ENCODE measurements at regions not wholly inside any gene's neighbourhood (a gene's known extent, or its start where the extent isn't known, plus 50 kb on each side); places are given as distances from the start of the nearest gene placed in this dataset.
"Not testable (repeated sequence)": the region's sequence is repeated elsewhere in the genome, so short reads cannot be mapped to it uniquely, and the experiment has no call there.

DNA sequence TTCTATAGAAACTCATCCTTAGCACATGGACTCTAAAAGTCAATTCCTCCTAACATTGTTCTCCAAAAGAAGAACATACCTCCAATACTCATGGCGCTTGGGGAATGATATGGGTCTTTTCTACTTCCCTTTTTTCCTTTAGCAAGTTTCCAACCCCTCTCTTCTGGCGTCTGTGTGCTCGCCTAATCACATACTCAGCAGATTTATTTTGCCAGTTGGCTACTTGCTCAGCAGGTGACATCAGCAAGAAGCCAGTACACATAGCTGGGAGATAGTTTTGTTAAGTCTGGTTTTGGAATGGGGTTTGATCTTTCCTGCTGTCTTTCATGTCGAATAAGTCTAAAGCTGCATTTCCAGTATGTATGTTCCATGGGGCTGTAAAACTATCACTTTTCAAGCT lies 193.8 kb downstream of the POM121L12 start:
- Histone ChIP-seq H3K27ac (ENCODE audit: low read length) (no peak overlapping the region), H3K9me3 (replicated peaks; ENCODE audit: control insufficient read depth, low read depth, low read length) (no peaks in the 10 kb centered on the region), H3K4me3 (ENCODE audit: low read length) (no peak overlapping the region), H3K27me3 (ENCODE audit: control insufficient read depth, insufficient read depth, low read length) (no peaks in the 10 kb centered on the region), H3K4me1 (ENCODE audit: control insufficient read depth, insufficient read depth, low read length) (no peaks in the 10 kb centered on the region), H3K36me3 (ENCODE audit: control insufficient read depth, insufficient read depth, low read length) (no peaks in the 10 kb centered on the region)
- DNase-seq = no peak
- WGBS (ENCODE audit: insufficient coverage) = no CpG with 5 or more reads among the region's 4 CpGs

- WGBS (ENCODE audit: insufficient coverage) = 78% methylated on average over 4 of the region's 4 CpGs
- Histone ChIP-seq H3K9me3 (replicated peaks; ENCODE audit: control insufficient read depth, low read depth, low read length) (no peaks in the 10 kb centered on the region), H3K4me1 (ENCODE audit: control insufficient read depth, insufficient read depth, low read length) (no peaks in the 10 kb centered on the region), H3K27ac (ENCODE audit: low read length) (no peak overlapping the region), H3K36me3 (ENCODE audit: control insufficient read depth, insufficient read depth, low read length) (no peaks in the 10 kb centered on the region), H3K27me3 (ENCODE audit: control insufficient read depth, insufficient read depth, low read length) (no peaks in the 10 kb centered on the region), H3K4me3 (ENCODE audit: low read length) (no peak overlapping the region)
- no peak for DNase-seq
Measured at GRCh38 chr7:53237344-53237913, 202.0 kb downstream of the POM121L12 start.

- H3K27ac ChIP-seq (ENCODE audit: low read length) = no peak overlapping the region
- H3K36me3 ChIP-seq (ENCODE audit: control insufficient read depth, insufficient read depth, low read length) = no peaks in the 10 kb centered on the region
- H3K4me3 ChIP-seq (ENCODE audit: low read length) = no peak overlapping the region
- no peak for DNase-seq
- 84% methylated on average over 4 of the region's 6 CpGs for WGBS (ENCODE audit: insufficient coverage)
- no peaks in the 10 kb centered on the region for H3K27me3 ChIP-seq (ENCODE audit: control insufficient read depth, insufficient read depth, low read length)
- no peaks in the 10 kb centered on the region for H3K4me1 ChIP-seq (ENCODE audit: control insufficient read depth, insufficient read depth, low read length)
- H3K9me3 ChIP-seq (replicated peaks; ENCODE audit: control insufficient read depth, low read depth, low read length) = no peaks in the 10 kb centered on the region
Measured at GRCh38 chr7:53238021-53238605, 202.7 kb downstream of the POM121L12 start.

- not testable (repeated sequence) for H3K27ac ChIP-seq (ENCODE audit: low read length); H3K9me3 ChIP-seq (replicated peaks; ENCODE audit: control insufficient read depth, low read depth, low read length); DNase-seq; H3K4me1 ChIP-seq (ENCODE audit: control insufficient read depth, insufficient read depth, low read length); H3K36me3 ChIP-seq (ENCODE audit: control insufficient read depth, insufficient read depth, low read length); H3K27me3 ChIP-seq (ENCODE audit: control insufficient read depth, insufficient read depth, low read length); H3K4me3 ChIP-seq (ENCODE audit: low read length)
- WGBS (ENCODE audit: insufficient coverage) = 50% methylated on average over 2 of the region's 7 CpGs
Measured at GRCh38 chr7:53239151-53239550, 203.7 kb downstream of the POM121L12 start.

- 55% methylated on average over 3 of the region's 4 CpGs for WGBS (ENCODE audit: insufficient coverage)
- DNase-seq = no peak
- no peaks in the 10 kb centered on the region for H3K27me3 ChIP-seq (ENCODE audit: control insufficient read depth, insufficient read depth, low read length)
- no peak overlapping the region for H3K4me3 ChIP-seq (ENCODE audit: low read length)
- no peak overlapping the region for H3K27ac ChIP-seq (ENCODE audit: low read length)
- no peaks in the 10 kb centered on the region for H3K9me3 ChIP-seq (replicated peaks; ENCODE audit: control insufficient read depth, low read depth, low read length)
- no peaks in the 10 kb centered on the region for H3K4me1 ChIP-seq (ENCODE audit: control insufficient read depth, insufficient read depth, low read length)
- H3K36me3 ChIP-seq (ENCODE audit: control insufficient read depth, insufficient read depth, low read length) = no peaks in the 10 kb centered on the region
Measured at GRCh38 chr7:53245721-53246120, 210.3 kb downstream of the POM121L12 start.

DNA sequence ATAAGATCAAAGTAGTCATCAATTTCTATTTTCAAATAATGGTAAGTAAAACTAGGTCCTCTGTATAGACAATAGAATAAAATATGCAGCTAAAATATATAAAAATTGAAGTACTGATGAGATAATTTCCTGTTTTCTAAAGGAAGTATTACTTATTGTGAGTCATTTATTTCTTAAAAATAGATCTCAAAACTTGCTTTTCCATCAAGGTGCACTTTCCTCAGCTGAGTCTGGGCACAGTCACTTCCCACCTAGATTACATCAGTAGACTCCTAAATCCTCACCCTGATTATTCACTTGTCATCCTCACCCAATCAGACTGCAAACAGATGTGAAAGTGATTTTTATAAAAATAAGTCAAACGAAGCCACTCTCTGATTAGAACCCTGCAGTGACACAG lies 211.5 kb downstream of the POM121L12 start:
- no peak for DNase-seq
- 67% methylated on average over 1 of the region's 1 CpG for WGBS (ENCODE audit: insufficient coverage)
- Histone ChIP-seq H3K27me3 (ENCODE audit: control insufficient read depth, insufficient read depth, low read length) (no peaks in the 10 kb centered on the region), H3K4me1 (ENCODE audit: control insufficient read depth, insufficient read depth, low read length) (no peaks in the 10 kb centered on the region), H3K27ac (ENCODE audit: low read length) (no peak overlapping the region), H3K36me3 (ENCODE audit: control insufficient read depth, insufficient read depth, low read length) (no peaks in the 10 kb centered on the region), H3K9me3 (replicated peaks; ENCODE audit: control insufficient read depth, low read depth, low read length) (no peaks in the 10 kb centered on the region), H3K4me3 (ENCODE audit: low read length) (no peak overlapping the region)

GRCh38 chr7:53252539-53252938 lies 217.1 kb downstream of the POM121L12 start:
- Histone ChIP-seq H3K4me1 (ENCODE audit: control insufficient read depth, insufficient read depth, low read length) (no peaks in the 10 kb centered on the region), H3K4me3 (ENCODE audit: low read length) (no peak overlapping the region), H3K36me3 (ENCODE audit: control insufficient read depth, insufficient read depth, low read length) (no peaks in the 10 kb centered on the region), H3K27me3 (ENCODE audit: control insufficient read depth, insufficient read depth, low read length) (no peaks in the 10 kb centered on the region), H3K27ac (ENCODE audit: low read length) (no peak overlapping the region), H3K9me3 (replicated peaks; ENCODE audit: control insufficient read depth, low read depth, low read length) (no peaks in the 10 kb centered on the region)
- WGBS (ENCODE audit: insufficient coverage) = no CpG with 5 or more reads among the region's 1 CpG
- DNase-seq = no peak

DNA sequence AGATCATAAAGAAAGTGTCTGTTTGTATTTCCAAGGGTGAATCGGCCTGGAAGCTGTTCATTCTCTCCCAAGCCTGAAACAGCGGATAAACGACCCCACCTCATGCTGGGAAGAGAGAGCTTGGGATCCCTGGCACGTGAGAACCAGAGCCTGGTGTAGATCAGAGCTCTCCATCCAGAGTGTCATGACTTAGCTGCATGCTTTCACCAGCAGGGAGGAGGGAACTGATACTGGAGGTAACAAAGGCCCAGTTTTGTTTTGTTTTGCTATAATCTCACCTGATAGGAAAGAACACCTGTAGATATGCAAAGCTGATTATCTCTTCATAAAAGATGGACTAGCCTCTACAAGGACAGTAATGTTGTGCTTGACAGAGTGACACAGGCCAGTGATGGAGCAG lies 236.6 kb downstream of the POM121L12 start:
- H3K27ac ChIP-seq (ENCODE audit: low read length) = no peak overlapping the region
- WGBS (ENCODE audit: insufficient coverage) = 54% methylated on average over 3 of the region's 4 CpGs
- H3K4me3 ChIP-seq (ENCODE audit: low read length) = no peak overlapping the region
- DNase-seq = no peak
- H3K9me3 ChIP-seq (replicated peaks; ENCODE audit: control insufficient read depth, low read depth, low read length) = no peaks in the 10 kb centered on the region
- no peaks in the 10 kb centered on the region for H3K36me3 ChIP-seq (ENCODE audit: control insufficient read depth, insufficient read depth, low read length)
- no peaks in the 10 kb centered on the region for H3K27me3 ChIP-seq (ENCODE audit: control insufficient read depth, insufficient read depth, low read length)
- no peaks in the 10 kb centered on the region for H3K4me1 ChIP-seq (ENCODE audit: control insufficient read depth, insufficient read depth, low read length)

DNA sequence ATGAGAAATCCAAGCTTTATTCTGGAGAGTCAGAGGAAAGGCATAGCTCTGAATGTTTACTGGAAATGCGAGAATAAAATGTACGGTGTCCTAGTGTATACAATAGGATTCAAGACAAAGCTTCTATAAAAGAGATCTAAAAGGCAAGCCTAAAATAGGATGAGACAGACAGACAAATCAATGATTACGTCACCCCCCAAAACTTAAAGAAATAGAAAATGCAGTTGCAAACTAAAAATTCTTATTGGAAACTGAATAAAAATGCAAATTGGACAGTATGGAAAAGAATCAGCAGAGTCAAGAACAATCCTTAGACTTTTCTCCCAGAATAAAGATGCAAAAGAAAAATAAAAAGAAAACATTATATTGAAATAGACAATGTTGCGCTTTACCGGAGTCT lies 245.9 kb downstream of the POM121L12 start:
- Histone ChIP-seq H3K36me3 (ENCODE audit: control insufficient read depth, insufficient read depth, low read length) (no peaks in the 10 kb centered on the region), H3K9me3 (replicated peaks; ENCODE audit: control insufficient read depth, low read depth, low read length) (no peaks in the 10 kb centered on the region), H3K27me3 (ENCODE audit: control insufficient read depth, insufficient read depth, low read length) (no peaks in the 10 kb centered on the region), H3K27ac (ENCODE audit: low read length) (no peak overlapping the region), H3K4me3 (ENCODE audit: low read length) (no peak overlapping the region), H3K4me1 (ENCODE audit: control insufficient read depth, insufficient read depth, low read length) (no peaks in the 10 kb centered on the region)
- no CpG with 5 or more reads among the region's 5 CpGs for WGBS (ENCODE audit: insufficient coverage)
- DNase-seq = no peak

DNA sequence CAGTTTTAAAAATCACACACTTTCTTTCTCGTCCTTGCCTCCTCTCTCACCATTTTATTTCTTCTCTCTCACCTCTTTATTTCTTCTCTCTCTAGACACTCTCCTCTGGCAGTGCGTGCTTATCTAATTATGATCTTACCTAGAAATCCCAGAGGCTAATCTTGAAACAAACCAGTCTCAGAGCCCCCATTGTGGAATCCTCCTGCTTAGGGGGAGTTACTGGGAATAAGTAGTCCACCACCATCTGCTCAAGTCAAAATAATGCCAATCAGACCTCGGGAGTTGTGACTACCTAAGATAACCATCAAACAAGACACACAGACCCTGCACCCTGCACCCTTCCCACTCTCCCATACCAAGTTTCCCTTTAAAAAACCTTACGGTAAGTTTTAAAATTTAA lies 256.9 kb downstream of the POM121L12 start:
- DNase-seq = no peak
- Histone ChIP-seq H3K4me3 (ENCODE audit: low read length) (no peak overlapping the region), H3K4me1 (ENCODE audit: control insufficient read depth, insufficient read depth, low read length) (no peaks in the 10 kb centered on the region), H3K27ac (ENCODE audit: low read length) (no peak overlapping the region), H3K27me3 (ENCODE audit: control insufficient read depth, insufficient read depth, low read length) (no peaks in the 10 kb centered on the region), H3K36me3 (ENCODE audit: control insufficient read depth, insufficient read depth, low read length) (no peaks in the 10 kb centered on the region), H3K9me3 (replicated peaks; ENCODE audit: control insufficient read depth, low read depth, low read length) (peaks cover 6% of the 10 kb centered on the region)
- WGBS (ENCODE audit: insufficient coverage) = no CpG with 5 or more reads among the region's 4 CpGs
